ENCODE measurements at regions not wholly inside any gene's neighbourhood (a gene's known extent, or its start where the extent isn't known, plus 50 kb on each side); places are given as distances from the start of the nearest gene placed in this dataset.

GRCh38 chr12:115430636-115431035, 746.7 kb upstream of the TBX3 start:
- TF ChIP-seq CTCF (IDR thresholded peaks at IDR 0.05; ENCODE audit: low read length) (no peak), EZH2 (IDR thresholded peaks at IDR 0.05; ENCODE audit: borderline replicate concordance, low read length) (no peak)
- Histone ChIP-seq H3K27me3 (ENCODE audit: insufficient read depth, low read length) (no peaks in the 10 kb centered on the region), H3F3A (ENCODE audit: insufficient read depth, low read length) (no peaks in the 10 kb centered on the region), H3K9ac (ENCODE audit: low read length) (no peak overlapping the region), H3K9me2 (ENCODE audit: low read depth, low read length) (no peaks in the 10 kb centered on the region), H3K4me3 (ENCODE audit: low read depth, low read length, poor library complexity, severe bottlenecking) (no peak overlapping the region), H3K27ac (ENCODE audit: low read depth, low read length, poor library complexity, severe bottlenecking) (no peak overlapping the region), H2AFZ (ENCODE audit: low read length) (no peak overlapping the region), H3K9me3 (ENCODE audit: low read length) (no peaks in the 10 kb centered on the region), H4K20me1 (ENCODE audit: insufficient read depth, low read length) (no peaks in the 10 kb centered on the region), H3K4me1 (ENCODE audit: insufficient read depth, low read length, severe bottlenecking) (no peaks in the 10 kb centered on the region), H3K79me2 (ENCODE audit: insufficient read depth, low read length) (no peaks in the 10 kb centered on the region), H3K4me2 (ENCODE audit: low read length) (no peak overlapping the region), H3K36me3 (ENCODE audit: insufficient read depth, low read length) (no peaks in the 10 kb centered on the region)

- no peaks in the 10 kb centered on the region for H3K36me3 ChIP-seq (ENCODE audit: insufficient read depth, low read length)
- H3K9ac ChIP-seq (ENCODE audit: low read length) = no peak overlapping the region
- no peaks in the 10 kb centered on the region for H3K4me1 ChIP-seq (ENCODE audit: insufficient read depth, low read length, severe bottlenecking)
- no peaks in the 10 kb centered on the region for H3K79me2 ChIP-seq (ENCODE audit: insufficient read depth, low read length)
- H3K9me3 ChIP-seq (ENCODE audit: low read length) = no peaks in the 10 kb centered on the region
- H3K4me2 ChIP-seq (ENCODE audit: low read length) = no peak overlapping the region
- no peaks in the 10 kb centered on the region for H3K9me2 ChIP-seq (ENCODE audit: low read depth, low read length)
- H4K20me1 ChIP-seq (ENCODE audit: insufficient read depth, low read length) = no peaks in the 10 kb centered on the region
- H3K27ac ChIP-seq (ENCODE audit: low read depth, low read length, poor library complexity, severe bottlenecking) = no peak overlapping the region
- no peak overlapping the region for H3K4me3 ChIP-seq (ENCODE audit: low read depth, low read length, poor library complexity, severe bottlenecking)
- TF ChIP-seq EZH2 (IDR thresholded peaks at IDR 0.05; ENCODE audit: borderline replicate concordance, low read length) (no peak), CTCF (IDR thresholded peaks at IDR 0.05; ENCODE audit: low read length) (no peak)
- no peaks in the 10 kb centered on the region for H3K27me3 ChIP-seq (ENCODE audit: insufficient read depth, low read length)
- no peak overlapping the region for H2AFZ ChIP-seq (ENCODE audit: low read length)
- no peaks in the 10 kb centered on the region for H3F3A ChIP-seq (ENCODE audit: insufficient read depth, low read length)
Observed at GRCh38 chr12:115426732-115427131, 742.8 kb upstream of the TBX3 start.

- Histone ChIP-seq H2AFZ (ENCODE audit: low read length) (no peak overlapping the region), H3F3A (ENCODE audit: insufficient read depth, low read length) (no peaks in the 10 kb centered on the region), H3K9ac (ENCODE audit: low read length) (no peak overlapping the region), H3K9me2 (ENCODE audit: low read depth, low read length) (no peaks in the 10 kb centered on the region), H3K27me3 (ENCODE audit: insufficient read depth, low read length) (no peaks in the 10 kb centered on the region), H3K36me3 (ENCODE audit: insufficient read depth, low read length) (no peaks in the 10 kb centered on the region), H3K4me3 (ENCODE audit: low read depth, low read length, poor library complexity, severe bottlenecking) (no peak overlapping the region), H3K27ac (ENCODE audit: low read depth, low read length, poor library complexity, severe bottlenecking) (no peak overlapping the region), H3K9me3 (ENCODE audit: low read length) (no peaks in the 10 kb centered on the region), H3K4me1 (ENCODE audit: insufficient read depth, low read length, severe bottlenecking) (no peaks in the 10 kb centered on the region), H4K20me1 (ENCODE audit: insufficient read depth, low read length) (no peaks in the 10 kb centered on the region), H3K79me2 (ENCODE audit: insufficient read depth, low read length) (no peaks in the 10 kb centered on the region), H3K4me2 (ENCODE audit: low read length) (no peak overlapping the region)
- TF ChIP-seq EZH2 (IDR thresholded peaks at IDR 0.05; ENCODE audit: borderline replicate concordance, low read length) (no peak), CTCF (IDR thresholded peaks at IDR 0.05; ENCODE audit: low read length) (no peak)
Observed at GRCh38 chr12:115424003-115424402, 740.0 kb upstream of the TBX3 start.

Data from OCI-LY1 (cell line).